Ammon's horn (tissue), 1 donor: ENCODE measurements at regions not wholly inside any gene's neighbourhood (a gene's known extent, or its start where the extent isn't known, plus 50 kb on each side); places are given as distances from the start of the nearest gene placed in this dataset.
"Not testable (repeated sequence)": the region's sequence is repeated elsewhere in the genome, so short reads cannot be mapped to it uniquely, and the experiment has no call there.

Source experiments
- DNase-seq: peaks from one replicate; pipeline ENCODE4 v3.0.0-alpha.2; 2016; ENCODE audit warnings: low spot score

DNA sequence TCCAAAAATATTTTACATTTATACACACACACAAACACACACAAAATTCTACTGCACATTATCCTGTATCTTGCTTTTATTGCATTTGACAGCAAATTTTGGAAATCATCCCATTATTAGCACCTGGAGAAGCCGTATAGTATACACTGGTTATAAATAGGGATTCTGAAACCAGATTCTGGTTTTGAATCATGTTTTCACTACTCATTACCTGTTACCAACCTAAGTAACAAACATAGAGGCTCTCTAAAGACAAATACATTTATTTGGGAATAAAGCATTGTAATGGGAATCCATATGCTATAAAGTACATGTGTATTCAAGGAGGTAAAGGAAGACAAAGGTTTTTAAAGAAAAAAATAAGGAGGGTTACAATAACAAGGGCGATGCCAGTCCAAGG lies 106.8 kb downstream of the OR2B2 start:
- DNase-seq, result no peak

DNA sequence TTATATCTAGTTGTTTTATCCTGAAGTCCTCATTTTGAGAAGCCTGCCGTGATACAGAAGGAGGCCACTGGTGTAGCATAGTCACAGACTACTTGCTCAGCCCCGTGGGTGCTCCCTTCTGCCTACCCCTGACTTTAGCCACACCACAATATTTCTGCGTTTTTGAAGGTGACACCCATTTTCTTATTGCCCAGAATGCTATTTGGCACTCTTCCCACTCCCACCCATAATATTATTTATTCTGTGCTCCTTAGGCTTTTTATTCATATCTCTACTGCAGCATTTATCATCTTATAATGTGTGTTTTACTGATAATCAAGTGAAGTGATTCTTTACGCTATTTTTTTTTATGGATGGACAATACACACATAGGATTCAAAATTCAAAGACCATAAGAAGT lies 107.3 kb downstream of the OR2B2 start:
- DNase-seq, result no peak

DNA sequence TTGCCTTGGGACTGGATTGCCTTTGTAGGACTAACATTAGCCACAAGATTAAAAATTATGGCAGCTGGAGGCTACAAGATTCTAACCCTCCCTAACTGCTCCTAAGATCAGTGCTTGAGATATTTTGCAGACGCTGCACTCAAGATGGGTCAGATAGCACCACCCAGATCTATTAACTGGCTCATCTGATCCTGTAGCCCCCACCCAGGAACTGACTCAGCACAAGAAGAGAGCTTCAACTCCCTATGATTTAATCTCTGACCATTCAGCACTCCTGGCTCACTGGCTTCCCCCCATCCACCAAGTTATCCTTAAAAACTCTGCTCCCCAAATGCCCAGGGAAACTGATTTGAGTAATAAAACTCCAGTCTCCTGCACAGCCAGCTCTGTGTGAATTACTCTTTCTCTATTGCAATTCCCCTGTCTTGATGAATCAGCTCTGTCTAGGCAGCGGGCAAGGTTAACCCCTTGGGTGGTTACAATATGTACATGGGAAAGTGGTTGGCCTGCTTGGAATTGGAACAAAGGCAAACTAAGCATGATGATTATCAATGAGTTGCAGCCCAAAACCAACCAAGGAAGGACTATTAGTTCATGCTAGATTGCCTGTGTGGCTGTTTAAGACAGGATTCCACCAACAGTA lies 111.3 kb downstream of the OR2B2 start:
- DNase-seq, result no peak

DNA sequence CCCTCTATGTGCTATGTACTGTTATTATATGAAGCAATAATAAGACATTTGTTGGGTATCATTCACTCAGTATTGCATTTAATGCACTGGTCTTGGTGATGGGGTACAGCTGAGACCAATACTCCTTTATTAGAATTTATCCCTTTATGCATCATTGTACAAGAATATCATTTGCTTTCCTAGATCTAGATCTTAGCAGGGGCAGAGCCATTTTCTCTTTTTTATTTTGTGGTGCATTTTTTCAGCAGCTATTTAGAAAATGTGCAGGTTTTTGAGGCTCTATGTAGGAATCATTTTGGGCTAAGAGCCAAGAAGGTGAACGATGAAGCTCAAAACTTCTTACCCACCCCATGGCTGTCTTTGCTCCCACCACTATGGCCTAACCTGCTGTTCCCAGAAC lies 114.2 kb downstream of the OR2B2 start:
- no peak for DNase-seq

DNA sequence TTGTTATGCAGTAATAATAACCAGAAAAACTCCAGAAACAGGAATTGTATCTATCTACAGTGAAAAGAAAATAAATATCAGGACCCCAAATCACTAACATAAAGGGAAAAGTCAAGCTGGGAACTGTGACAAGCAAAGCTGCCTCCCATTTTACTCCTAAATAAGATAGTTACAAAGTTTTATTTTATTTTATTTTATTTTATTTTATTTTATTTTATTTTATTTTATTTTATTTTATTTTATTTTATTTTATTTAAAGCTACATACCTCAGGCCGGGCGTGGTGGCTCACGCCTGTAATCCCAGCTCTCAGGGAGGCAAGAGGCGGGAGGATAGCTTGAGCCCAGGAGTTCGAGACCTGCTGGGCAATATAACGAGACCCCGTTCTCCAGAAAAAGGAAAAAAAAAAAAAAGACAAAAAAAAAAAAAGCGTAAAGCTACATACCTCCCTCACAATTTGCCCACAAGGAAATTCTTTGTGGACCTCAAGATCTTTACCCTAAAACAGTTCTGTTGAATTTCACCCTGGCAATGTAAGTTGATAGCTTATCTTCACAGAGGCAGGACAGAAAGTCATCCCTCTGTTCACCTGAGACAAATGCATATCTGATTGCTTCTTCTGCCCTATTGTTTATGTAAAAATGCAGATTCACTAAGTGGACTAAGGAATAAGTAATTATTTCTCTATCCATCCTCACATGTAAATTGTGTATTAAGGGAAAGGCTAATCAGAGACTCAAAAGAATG lies 115.3 kb downstream of the OR2B2 start:
- DNase-seq, result not testable (repeated sequence)

DNA sequence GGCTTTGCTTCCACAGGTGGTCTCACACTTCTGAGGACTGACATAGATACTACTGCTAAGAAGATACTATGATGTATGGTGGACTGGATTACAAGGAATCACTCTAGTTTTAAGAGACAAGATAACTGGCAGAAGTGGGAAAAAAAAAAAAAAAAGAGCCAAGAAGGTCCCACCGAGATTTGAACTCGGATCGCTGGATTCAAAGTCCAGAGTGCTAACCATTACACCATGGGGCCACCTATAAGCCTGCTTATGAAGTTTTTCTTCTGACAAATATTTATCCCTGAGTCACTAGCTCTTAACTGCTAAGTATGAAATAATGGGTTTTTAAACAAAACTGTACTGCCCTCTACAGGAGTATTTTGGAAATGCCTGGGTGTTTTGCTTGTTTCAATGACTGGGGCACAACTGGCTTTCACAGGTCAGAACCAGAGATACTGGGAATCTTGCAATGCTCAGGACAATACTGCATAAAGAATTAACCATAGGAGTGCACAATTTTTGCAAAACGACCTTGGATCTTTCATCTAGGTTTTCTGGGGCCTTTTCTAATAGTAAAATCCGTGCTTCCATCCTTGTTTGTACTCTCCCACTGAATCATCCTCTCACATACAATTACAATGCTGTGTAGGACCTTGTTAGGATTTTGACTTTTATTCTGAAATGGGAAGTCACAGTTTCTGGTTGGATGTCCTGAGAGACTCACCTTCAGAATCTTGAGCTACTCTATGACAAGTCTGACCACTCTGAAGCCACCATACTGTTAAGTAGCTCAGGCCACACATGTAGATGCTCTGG lies 116.3 kb downstream of the OR2B2 start:
- peak; percentile 69 for DNase-seq

DNA sequence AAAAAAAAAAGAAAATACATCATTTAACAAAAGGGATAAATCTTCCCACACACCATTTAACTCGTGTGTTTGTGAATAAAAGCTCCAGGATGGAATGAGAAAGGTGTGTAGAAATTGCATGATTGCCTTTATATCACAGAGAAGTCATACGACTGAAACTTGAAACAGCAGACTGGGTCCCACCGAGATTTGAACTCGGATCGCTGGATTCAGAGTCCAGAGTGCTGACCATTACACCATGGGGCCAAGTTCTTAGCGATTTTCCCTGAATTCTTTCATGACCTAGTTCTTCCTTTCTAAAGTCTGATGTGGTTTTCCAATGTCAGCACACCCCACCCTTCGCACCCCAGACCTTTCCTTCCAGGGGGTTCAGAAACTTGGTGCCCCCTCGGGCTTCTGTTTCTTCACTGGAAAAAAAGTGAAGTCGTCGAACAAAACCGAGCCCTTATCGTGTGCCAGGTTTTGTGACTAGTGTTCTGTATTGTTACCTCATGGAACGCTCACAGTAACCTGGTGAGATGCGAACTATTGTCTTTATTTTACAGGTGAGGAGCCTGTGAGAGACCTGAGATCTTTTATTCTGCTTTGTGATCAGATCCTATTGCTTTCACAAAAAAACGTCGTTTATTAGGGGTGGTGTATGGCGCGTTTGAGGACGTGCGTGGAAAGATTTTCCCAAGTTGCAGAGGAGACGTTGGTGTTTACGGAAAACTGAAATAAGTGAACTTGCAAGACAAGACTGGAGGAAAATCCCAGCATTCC lies 120.8 kb downstream of the OR2B2 start:
- DNase-seq, result peak; percentile 60

DNA sequence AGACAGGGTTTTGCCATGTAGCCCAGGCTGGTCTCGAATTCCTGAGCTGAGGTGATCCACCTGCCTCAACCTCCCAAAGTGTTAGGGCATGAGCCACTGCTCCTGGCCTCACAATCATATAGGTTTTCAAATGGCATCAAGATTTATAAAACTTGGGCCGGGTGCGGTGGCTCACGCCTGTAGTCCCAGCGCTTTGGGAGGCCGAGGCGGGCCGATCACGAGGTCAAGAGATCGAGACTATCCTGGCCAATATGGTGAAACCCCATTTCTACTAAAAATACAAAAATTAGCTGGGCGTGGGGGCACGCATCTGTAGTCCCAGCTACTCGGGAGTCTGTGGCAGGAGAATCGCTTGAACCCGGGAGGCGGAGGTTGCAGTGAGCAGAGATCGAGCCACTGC lies 123.8 kb downstream of the OR2B2 start:
- DNase-seq, result not testable (repeated sequence)

DNA sequence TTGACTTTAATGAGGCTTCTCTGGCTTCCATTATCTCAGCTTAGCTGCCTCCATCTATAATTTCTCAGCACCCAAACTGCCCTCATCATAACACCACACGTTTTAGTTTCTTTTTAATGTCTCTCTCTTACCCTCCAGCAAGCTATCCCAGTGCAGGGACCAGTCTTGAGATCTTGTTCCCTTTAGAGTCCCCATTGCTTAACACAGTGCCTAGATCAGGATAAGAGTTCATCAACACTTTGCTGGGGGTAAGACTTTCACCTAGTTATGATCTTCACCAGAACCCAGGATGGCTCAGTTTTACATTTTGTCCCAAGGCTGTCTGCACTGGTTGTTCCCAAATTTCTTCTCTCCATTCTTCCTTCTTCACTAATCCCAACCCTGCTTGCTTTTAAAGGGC lies 126.1 kb downstream of the OR2B2 start:
- DNase-seq, result no peak

DNA sequence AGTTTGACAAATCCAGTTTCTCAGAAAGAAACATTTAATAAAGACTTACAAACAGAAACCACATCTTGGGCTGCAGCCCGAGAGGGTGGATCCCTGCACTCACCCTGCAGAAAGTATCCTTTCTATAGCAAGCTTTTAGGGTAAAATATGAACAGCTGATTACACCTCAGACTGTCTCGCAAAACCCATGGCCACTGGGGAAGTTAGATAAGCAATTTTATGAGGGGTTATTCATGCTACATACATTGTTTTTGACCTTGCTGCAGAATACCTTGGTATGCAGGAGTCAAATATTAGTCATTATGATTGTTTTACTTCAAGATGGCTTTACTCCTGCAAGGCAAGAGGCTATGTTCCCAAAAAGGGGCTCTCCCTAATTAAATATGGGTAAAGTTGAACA lies 126.9 kb downstream of the OR2B2 start:
- no peak for DNase-seq

DNA sequence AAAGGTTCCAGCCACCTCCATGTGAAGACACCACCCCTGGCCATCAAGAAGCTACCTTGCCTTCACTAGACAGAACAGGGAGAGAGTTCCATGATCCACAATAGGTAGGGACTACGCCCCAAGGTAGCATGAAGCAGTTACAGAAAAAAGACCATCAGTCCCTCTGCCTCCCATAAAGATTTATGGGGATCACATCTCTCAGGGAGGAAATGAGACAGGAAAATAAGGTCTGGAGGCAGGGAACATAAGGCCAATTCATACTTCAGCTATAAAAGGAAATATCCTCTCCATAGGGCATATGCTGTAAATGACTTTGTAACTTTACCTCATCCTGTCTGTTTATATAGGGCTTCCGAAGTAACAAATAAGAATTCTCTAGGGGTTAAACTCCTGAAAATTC lies 129.4 kb downstream of the OR2B2 start:
- DNase-seq, result no peak

DNA sequence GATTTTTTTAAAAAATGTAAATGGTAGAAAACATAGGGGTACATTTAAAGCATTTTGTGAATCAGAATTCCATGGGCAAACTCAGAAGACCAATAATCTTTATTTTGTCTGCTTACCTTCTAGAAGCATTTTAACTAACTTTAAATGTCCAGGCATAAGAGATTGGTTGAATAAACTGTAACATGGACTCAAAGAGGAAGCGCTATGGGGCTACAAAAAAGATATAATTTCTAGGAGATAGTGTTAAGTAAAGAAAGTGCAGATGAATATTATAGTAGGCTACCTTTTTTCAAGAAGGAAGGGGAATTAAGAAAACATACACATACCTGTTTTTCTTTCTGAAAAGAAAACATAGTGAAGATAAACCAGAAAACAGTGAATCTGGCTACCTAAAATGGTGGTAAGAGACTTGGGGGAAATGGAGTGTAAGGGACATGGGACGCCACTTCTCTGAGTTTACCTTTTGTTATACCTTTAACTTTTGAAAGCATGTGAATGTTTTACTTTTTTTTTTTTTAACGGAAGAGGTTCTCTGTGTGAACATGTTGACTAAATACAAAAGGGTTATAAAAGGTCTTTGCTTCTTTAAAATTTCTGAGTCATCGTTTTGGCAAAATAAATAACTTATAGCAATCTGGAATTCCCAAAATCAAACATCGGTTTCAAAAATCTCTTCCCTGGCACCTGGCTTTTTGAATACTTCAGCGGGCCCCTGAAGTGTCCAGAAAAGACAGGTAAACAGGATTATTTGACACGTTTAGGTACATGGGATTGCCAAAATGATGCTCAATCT lies 133.4 kb downstream of the OR2B2 start:
- no peak for DNase-seq

DNA sequence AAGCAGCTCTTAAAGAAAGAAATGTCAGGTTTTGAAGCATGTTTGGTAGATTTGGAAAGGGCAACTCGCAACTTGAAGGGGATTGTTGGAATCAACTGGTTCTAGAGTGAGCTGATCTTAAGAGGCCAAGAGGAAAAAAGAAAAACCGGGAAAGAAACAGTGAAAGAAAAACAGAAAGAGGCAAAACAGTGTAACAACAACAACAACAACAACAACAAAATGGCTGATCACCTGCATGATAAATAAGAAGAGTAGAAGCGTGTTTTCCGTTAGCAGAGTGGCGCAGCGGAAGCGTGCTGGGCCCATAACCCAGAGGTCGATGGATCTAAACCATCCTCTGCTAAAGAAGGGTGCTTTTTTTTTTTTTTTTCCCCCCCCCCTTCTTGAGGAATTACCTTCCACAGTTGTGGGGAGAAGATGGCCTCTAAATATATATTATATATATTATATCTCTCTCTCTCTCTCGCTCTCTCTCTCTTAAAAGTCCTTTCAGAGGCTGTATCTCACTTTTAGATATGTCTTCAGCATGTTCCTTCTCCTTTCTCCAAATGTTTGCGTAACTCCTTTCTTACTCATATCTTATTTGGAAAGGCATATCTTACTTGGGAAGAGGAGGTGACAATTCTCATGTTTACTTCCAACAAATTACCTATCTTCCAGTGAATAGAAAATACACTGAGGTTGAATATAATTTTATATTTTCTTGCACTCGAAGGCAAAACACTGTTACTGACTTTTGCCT lies 134.4 kb downstream of the OR2B2 start:
- DNase-seq, result no peak

DNA sequence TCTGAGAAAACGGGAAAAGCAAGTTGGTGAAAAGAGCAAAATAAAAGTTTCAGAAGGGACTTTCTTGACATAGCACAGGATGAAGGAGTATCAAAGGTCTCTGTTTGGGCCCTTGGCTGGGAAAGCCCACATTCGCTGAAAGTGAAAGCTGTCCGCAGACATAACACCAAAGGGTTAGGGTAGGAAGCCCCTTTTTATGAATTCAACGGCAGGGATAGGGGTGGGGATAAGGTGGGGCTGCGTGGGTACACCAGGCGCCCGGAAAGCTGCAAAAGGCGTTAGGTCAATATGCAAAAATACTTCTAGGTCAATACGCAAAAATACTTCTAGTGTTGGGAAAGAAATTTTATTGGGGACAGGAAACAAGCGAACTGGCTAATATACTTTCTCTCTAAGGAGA lies 135.1 kb downstream of the OR2B2 start:
- DNase-seq, result no peak

DNA sequence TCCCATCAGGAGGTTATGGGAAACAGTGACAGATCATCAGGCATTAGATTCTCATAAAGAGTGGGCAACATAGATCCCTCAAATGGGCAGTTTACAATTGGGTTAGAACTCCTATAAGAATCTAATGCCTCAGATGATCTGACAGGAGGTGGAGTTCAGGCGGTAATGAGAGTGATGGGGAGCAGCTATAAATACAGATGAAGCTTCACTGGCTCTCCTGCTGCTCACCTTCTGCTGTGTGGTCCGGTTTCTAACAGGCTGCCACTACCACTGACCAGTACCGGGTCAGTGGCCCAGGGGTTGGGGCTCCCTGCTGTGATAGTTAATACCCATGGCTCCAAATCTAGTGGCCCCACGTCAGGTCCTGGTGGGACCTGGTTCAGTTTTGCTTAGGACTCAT lies 135.7 kb downstream of the OR2B2 start:
- no peak for DNase-seq

DNA sequence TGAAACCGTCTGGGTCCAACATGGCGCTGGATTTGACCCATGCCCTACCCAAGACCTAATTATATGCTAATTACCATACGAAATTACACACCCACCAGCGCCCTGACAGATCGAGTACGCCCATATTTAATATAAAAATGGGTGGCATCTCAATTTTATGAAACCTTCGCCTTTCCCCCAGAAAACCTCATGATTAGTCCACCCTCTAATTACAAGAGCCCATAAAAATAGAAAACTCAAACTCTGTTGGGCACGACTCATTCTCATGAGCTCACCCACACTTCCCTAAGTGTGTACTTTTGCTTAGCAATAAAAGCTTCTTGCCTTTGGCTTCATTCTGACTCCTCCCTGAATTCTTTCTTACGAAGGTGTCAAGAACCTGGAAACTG lies 136.4 kb downstream of the OR2B2 start:
- no peak for DNase-seq

DNA sequence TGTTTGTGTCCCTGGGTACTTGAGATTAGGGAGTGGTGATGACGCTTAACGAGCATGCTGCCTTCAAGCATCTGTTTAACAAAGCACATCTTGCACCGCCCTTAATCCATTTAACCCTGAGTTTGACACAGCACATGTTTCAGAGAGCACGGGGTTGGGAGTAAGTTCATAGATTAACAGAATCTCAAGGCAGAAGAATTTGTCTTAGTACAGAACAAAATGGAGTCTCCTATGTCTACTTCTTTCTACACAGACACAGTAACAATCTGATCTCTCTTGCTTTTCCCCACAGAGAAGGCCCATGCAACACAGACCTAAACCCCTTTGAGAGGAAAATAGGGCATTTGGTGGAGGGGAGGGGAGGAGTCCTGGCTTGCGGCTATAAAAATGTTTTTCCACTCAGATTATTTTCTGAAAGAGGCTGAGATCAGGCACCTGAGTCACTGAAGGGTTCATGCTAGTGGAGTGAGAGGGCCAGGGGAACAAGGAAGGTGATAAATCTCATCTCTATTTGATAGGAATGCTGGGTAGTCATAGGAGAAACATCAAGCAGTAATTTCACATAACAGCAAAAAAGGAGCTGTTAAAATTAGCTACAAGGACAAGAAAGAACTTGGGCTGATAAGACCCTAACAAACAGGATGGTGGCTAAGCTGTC lies 136.9 kb downstream of the OR2B2 start:
- DNase-seq, result not testable (repeated sequence)

DNA sequence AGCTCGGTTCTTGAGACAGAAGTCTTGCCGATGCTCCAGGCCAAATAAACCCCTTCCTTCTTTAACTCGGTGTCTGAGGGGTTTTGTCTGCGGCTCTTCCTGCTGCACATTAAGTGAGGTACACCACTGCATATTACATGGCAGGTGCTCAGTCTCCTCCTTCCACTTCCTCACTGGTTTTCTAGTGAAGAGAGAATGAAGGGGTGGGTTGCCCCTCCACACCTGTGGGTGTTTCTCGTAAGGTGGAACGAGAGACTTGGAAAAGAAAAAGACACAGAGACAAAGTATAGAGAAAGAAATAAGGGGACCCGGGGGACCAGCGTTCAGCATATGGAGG lies 138.0 kb downstream of the OR2B2 start:
- DNase-seq, result not testable (repeated sequence)

DNA sequence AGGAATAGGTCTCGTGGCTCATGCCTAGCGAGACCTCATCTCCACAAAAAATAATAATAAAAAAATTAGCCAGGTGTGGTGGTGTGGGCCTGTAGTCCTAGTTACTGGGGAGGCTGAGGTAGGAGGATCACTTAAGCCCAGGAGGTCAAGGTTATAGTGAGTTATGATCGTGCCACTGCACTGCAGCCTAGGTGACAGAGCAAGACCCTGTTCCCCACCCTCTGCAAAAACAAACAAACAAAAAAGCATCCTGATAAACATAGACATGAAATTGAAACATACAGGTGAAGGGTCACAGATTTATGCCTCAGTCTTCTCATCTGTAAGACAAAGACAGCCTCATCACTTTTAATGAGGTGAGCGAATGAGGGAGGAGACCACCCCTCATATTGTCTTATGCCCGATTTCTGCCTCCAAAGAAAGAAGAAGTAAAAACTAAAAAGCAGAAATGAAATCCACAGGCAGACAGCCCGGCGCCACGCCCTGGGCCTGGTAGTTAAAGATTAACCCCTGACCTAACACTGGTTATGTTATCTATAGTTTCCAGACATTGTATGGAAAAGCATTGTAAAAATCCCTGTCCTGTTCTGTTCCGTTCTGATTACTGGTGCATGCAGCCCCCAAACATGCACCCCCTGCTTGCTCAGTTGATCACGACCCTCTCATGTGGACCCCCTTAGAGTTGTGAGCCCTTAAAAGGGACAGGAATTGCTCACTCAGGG lies 138.5 kb downstream of the OR2B2 start:
- not testable (repeated sequence) for DNase-seq
